HepG2 (cell line): ENCODE measurements at regions not wholly inside any gene's neighbourhood (a gene's known extent, or its start where the extent isn't known, plus 50 kb on each side); places are given as distances from the start of the nearest gene placed in this dataset.

Experiments
- ATAC-seq: fragments of 200-7000 bp; cut with Tn5 transposase; 3 replicates; pipeline ENCODE4 v1.9.1; 2020; ENCODE audit warnings: mild to moderate bottlenecking, moderate library complexity
- BruUV-seq: library from RNA; stranded (reverse); fragments of 400-500 nt; replicated peaks from 2 replicates; lab custom pipeline; 2021; lab: Mats Ljungman, UMichigan
- CTCF ChIA-PET: fragments of 300-600 bp; formaldehyde crosslinking; extraction: SDS; loops from one replicate; lab custom pipeline; 2021; ENCODE audit warnings: low total read pairs, inconsistent platforms, low intra/inter-chr PET ratio; lab: Yijun Ruan, JAX
- POLR2A ChIA-PET: fragments of 350-600 bp; sonication (Branson Sonifier 250); formaldehyde crosslinking; loops from one replicate; lab custom pipeline; 2020; ENCODE audit warnings: antibody characterized with exemption, inconsistent platforms; lab: Yijun Ruan, JAX
- DNase-seq: peaks from one replicate; pipeline ENCODE4 v3.0.0-alpha.2; 2015; ENCODE audit warnings: low spot score
- FAIRE-seq: peaks from 3 replicates; lab custom pipeline; 2011; peaks lifted over from hg19 to GRCh38; lab: Jason Lieb, UNC
- H2AFZ ChIP-seq: one replicate; pipeline ENCODE4 v1.6.1; 2011; ENCODE audit warnings: low read length, inconsistent platforms
- H3K27ac ChIP-seq: fragments of 300-600 bp; 3 replicates; pipeline ENCODE4 v1.8.0; 2011; ENCODE audit warnings: mixed run types, mild to moderate bottlenecking, mixed read lengths, low read length, inconsistent platforms; ENCODE audit not compliant: insufficient read depth; ENCODE audit errors: extremely low read length
- H3K27me3 ChIP-seq, 2 experiments: fragments of 200-600 bp in 1 of 2; 2 replicates in 1 of 2; 3 replicates in 1 of 2; pipeline versions ENCODE4 v1.6.0 to v1.8.0; 2011; ENCODE audit warnings: low read length in 2 of 2, mild to moderate bottlenecking in 2 of 2, moderate library complexity in 2 of 2, inconsistent platforms in 1 of 2; ENCODE audit not compliant: insufficient read depth in 2 of 2, control insufficient read depth in 1 of 2
- H3K36me3 ChIP-seq, 2 experiments: fragments of 200-600 bp in 1 of 2; replicated peaks in 1 of 2; 2 replicates in 1 of 2; 3 replicates in 1 of 2; pipeline versions ENCODE4 v1.5.1 to v1.8.0; 2011; ENCODE audit warnings: low read length in 2 of 2, inconsistent platforms in 1 of 2; ENCODE audit not compliant: insufficient read depth in 2 of 2, control insufficient read depth in 1 of 2
- H3K4me1 ChIP-seq: 2 replicates; pipeline ENCODE4 v1.5.1; 2012; ENCODE audit warnings: low read length, inconsistent platforms; ENCODE audit not compliant: insufficient read depth
- H3K4me2 ChIP-seq: 2 replicates; pipeline ENCODE4 v1.6.0; 2011; ENCODE audit warnings: low read depth, low read length, inconsistent platforms
- H3K4me3 ChIP-seq, 3 experiments: fragments of 200-600 bp in 1 of 3; sonication (generic), shearing (Covaris generic) in 1 of 3; replicated peaks in 1 of 3; 2 replicates each; pipeline ENCODE4 v1.5.1; 2011 to 2016; ENCODE audit warnings: low read length in 3 of 3, inconsistent platforms in 2 of 3, low read depth in 2 of 3, mild to moderate bottlenecking in 2 of 3, control low read depth in 1 of 3, mixed read lengths in 1 of 3; ENCODE audit not compliant: insufficient read depth in 1 of 3
- H3K79me2 ChIP-seq: one replicate; pipeline ENCODE4 v1.6.1; 2011; ENCODE audit warnings: low read length, inconsistent platforms; ENCODE audit not compliant: insufficient read depth
- H3K9ac ChIP-seq: 2 replicates; pipeline ENCODE4 v1.6.0; 2011; ENCODE audit warnings: mild to moderate bottlenecking, low read depth, low read length, inconsistent platforms; ENCODE audit not compliant: insufficient read depth
- H3K9me3 ChIP-seq: 2 replicates; pipeline ENCODE4 v1.5.1; 2012; ENCODE audit warnings: mild to moderate bottlenecking, low read length
- H4K20me1 ChIP-seq: 2 replicates; pipeline ENCODE4 v1.6.0; 2011; ENCODE audit warnings: inconsistent platforms, mild to moderate bottlenecking, low read length, moderate library complexity; ENCODE audit not compliant: insufficient read depth
- ADNP ChIP-seq: sonication (generic); formaldehyde crosslinking; IDR thresholded peaks from 2 replicates; pipeline ENCODE4 v1.4.0; 2020; ENCODE audit warnings: missing genetic modification reagents
- FIP1L1 ChIP-seq: fragments of 200-400 bp; formaldehyde crosslinking; IDR thresholded peaks from 2 replicates; pipeline ENCODE4 v1.6.1; 2018; ENCODE audit warnings: low read depth, mild to moderate bottlenecking, low read length, moderate library complexity, borderline replicate concordance; ENCODE audit not compliant: insufficient read depth
- GRHL1 ChIP-seq: sonication (generic); formaldehyde crosslinking; conservative IDR thresholded peaks from 2 replicates; pipeline ENCODE4 v1.8.0; 2022; ENCODE audit warnings: missing genetic modification reagents
- RFXANK ChIP-seq: IDR thresholded peaks from 2 replicates; pipeline ENCODE4 v1.6.1; 2016
- TEF ChIP-seq: sonication (generic); formaldehyde crosslinking; IDR thresholded peaks from 2 replicates; pipeline ENCODE4 v1.5.0; 2020; ENCODE audit warnings: missing genetic modification reagents
- ZBTB7A ChIP-seq: sonication (generic); formaldehyde crosslinking; IDR thresholded peaks from 2 replicates; pipeline ENCODE4 v1.8.0; 2022; ENCODE audit warnings: mild to moderate bottlenecking, missing genetic modification reagents
- ZNF224 ChIP-seq: sonication (generic); formaldehyde crosslinking; IDR thresholded peaks from 2 replicates; pipeline ENCODE4 v1.5.0; 2020; ENCODE audit warnings: mild to moderate bottlenecking, missing genetic modification reagents
- ZNF30 ChIP-seq: sonication (generic); formaldehyde crosslinking; IDR thresholded peaks from 2 replicates; pipeline ENCODE4 v1.5.0; 2020; ENCODE audit warnings: mild to moderate bottlenecking, missing genetic modification reagents
- ZNF597 ChIP-seq: sonication (generic); formaldehyde crosslinking; IDR thresholded peaks from 2 replicates; pipeline ENCODE4 v1.5.0; 2020; ENCODE audit warnings: missing genetic modification reagents
- WGBS: methylation state at CpG from one replicate; pipeline ENCODE4 v1.1.6; 2017; ENCODE audit warnings: low lambda C conversion rate; 5-methylcytosine and 5-hydroxymethylcytosine counted together
- in situ Hi-C: cut with HindIII; loops from 2 replicates; pipeline ENCODE4 v1.10.0; 2017; ENCODE audit warnings: low pct_unique_long_range_greater_than_20kb; ENCODE audit not compliant: extremely low pct_ligation_motif_present
- intact Hi-C: fragments of 100-400 bp; cut with micrococcal nuclease; formaldehyde crosslinking; loops from one replicate; pipeline ENCODE4 v1.10.0; 2022; ENCODE audit not compliant: unreplicated experiment

GRCh38 chr2:237254369-237254861 lies 159.5 kb downstream of the COL6A3 start:
- Histone ChIP-seq H4K20me1 (no peaks in the 10 kb centered on the region), H2AFZ (no peak overlapping the region), H3K27me3 (peaks cover 0 to 13% of the 10 kb centered on the region in 2 experiments; a peak in 2 of 5 replicates), H3K4me1 (no peaks in the 10 kb centered on the region), H3K4me3 (no peak overlapping the region), H3K9me3 (no peaks in the 10 kb centered on the region), H3K36me3 (no peaks in the 10 kb centered on the region), H3K9ac (no peak overlapping the region), H3K4me2 (no peak overlapping the region), H3K79me2 (no peaks in the 10 kb centered on the region), H3K27ac (no peak overlapping the region)
- 1% methylated on average over 2 of the region's 2 CpGs for WGBS
- ATAC-seq = no peak
- DNase-seq = no peak
- ChIA-PET POLR2A (no interaction called here), CTCF (no interaction called here)
- in situ Hi-C loops = no loop called here
- intact Hi-C loops = no loop called here
- TF ChIP-seq ZBTB7A (CRISPR knock-in tag) (no peak), RFXANK (CRISPR knock-in tag) (no peak), FIP1L1 (no peak), TEF (CRISPR knock-in tag) (no peak), ZNF597 (CRISPR knock-in tag) (no peak), ZNF30 (CRISPR knock-in tag) (no peak), GRHL1 (CRISPR knock-in tag) (no peak), ZNF224 (CRISPR knock-in tag) (no peak), ADNP (no peak)
- no TSS peak for BruUV-seq
- FAIRE-seq = no peak
